Mesothelial cell of epicardium (in vitro differentiated cells): ENCODE measurements at regions not wholly inside any gene's neighbourhood (a gene's known extent, or its start where the extent isn't known, plus 50 kb on each side); places are given as distances from the start of the nearest gene placed in this dataset.

ENCODE experiments used
- DNase-seq, 2 experiments: peaks; one replicate each; pipeline ENCODE4 v3.0.0; 2021; ENCODE audit warnings: low spot score in 2 of 2; ENCODE audit not compliant: unreplicated experiment in 2 of 2
- H3K27ac Mint-ChIP-seq: 2 replicates; pipeline ENCODE4 v1.8.0; 2021; ENCODE audit warnings: mixed read lengths
- H3K27me3 Mint-ChIP-seq: 2 replicates; pipeline ENCODE4 v1.8.0; 2021; ENCODE audit warnings: low read depth, mixed read lengths
- H3K36me3 Mint-ChIP-seq: 2 replicates; pipeline ENCODE4 v1.8.0; 2021; ENCODE audit warnings: mixed read lengths
- H3K4me1 Mint-ChIP-seq: 2 replicates; pipeline ENCODE4 v1.8.0; 2021; ENCODE audit warnings: mixed read lengths
- H3K4me3 Mint-ChIP-seq: 2 replicates; pipeline ENCODE4 v1.8.0; 2021; ENCODE audit warnings: mild to moderate bottlenecking, moderate library complexity, mixed read lengths
- H3K9me3 Mint-ChIP-seq: 2 replicates; pipeline ENCODE4 v1.8.0; 2021; ENCODE audit warnings: mixed read lengths
- CTCF ChIP-seq: fragments of 200-600 bp; sonication (generic); IDR thresholded peaks from one replicate; pipeline ENCODE4 v1.5.0; 2021; ENCODE audit warnings: antibody characterized with exemption; ENCODE audit not compliant: unreplicated experiment

DNA sequence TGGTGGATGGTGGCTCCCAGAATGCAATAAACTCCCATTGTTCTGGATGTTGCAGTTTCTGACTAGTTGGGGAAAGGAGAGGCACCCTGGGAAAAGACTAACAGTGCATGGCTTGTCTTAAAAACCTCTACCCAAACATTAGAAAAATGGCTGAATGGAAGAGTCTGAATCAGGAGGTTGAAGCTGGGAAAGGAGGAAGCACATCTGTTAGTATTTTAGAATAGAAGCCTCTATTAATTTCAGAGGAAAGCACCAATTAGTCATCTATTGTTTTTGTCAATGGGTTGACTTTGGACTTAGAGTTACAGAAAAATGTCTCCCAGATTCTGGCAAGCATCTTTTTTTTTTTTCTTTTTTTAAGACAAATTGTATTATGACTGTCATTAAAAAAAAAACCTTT, 56.1 kb upstream of the ELMO1 start:
- Mint-ChIP-seq H3K9me3 (no peaks in the 10 kb centered on the region), H3K36me3 (no peaks in the 10 kb centered on the region), H3K27me3 (peaks cover 24% of the 10 kb centered on the region), H3K27ac (no peak overlapping the region), H3K4me3 (no peak overlapping the region), H3K4me1 (peaks cover 2% of the 10 kb centered on the region)
- TF ChIP-seq CTCF = no peak
- DNase-seq = no peak

- Mint-ChIP-seq H3K9me3 (no peaks in the 10 kb centered on the region), H3K4me3 (no peak overlapping the region), H3K36me3 (no peaks in the 10 kb centered on the region), H3K27ac (no peak overlapping the region), H3K4me1 (peaks cover 2% of the 10 kb centered on the region), H3K27me3 (peaks cover 25% of the 10 kb centered on the region)
- TF ChIP-seq CTCF = no peak
- no peak for DNase-seq
Measured at GRCh38 chr7:37505750-37506353, 57.2 kb upstream of the ELMO1 start.

GRCh38 chr7:37508118-37508517, 59.5 kb upstream of the ELMO1 start:
- Mint-ChIP-seq H3K27me3 (peaks cover 31% of the 10 kb centered on the region), H3K4me1 (peaks cover 2% of the 10 kb centered on the region), H3K36me3 (no peaks in the 10 kb centered on the region), H3K27ac (no peak overlapping the region), H3K4me3 (no peak overlapping the region), H3K9me3 (no peaks in the 10 kb centered on the region)
- no peak for TF ChIP-seq CTCF
- no peak for DNase-seq

GRCh38 chr7:37510043-37510634, 61.5 kb upstream of the ELMO1 start:
- H3K9me3 Mint-ChIP-seq = no peaks in the 10 kb centered on the region
- H3K4me3 Mint-ChIP-seq = no peak overlapping the region
- peaks cover 36% of the 10 kb centered on the region for H3K27me3 Mint-ChIP-seq
- no peak for DNase-seq
- H3K27ac Mint-ChIP-seq = no peak overlapping the region
- H3K36me3 Mint-ChIP-seq = no peaks in the 10 kb centered on the region
- H3K4me1 Mint-ChIP-seq = no peaks in the 10 kb centered on the region
- TF ChIP-seq CTCF = peak; percentile 40

DNA sequence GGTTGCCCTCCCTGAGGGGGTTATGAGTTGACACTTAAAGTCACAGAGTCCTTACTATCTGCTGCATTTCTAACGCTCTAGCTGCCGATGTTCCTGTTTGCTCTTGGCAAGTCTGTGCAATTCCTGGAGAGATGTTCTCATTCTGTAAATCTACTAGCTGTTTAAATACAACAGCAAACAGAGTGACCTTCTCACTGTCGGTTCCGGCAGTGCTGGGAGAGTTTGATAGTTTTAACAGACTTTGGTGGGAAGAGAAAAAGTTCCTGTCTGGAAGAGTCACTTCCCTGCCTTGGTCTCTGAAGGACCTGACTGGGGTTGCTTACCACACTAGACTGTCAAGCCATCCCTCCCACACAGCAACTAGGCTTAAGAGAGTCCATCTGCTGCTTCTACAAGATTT, 63.3 kb upstream of the ELMO1 start:
- Mint-ChIP-seq H3K27ac (no peak overlapping the region), H3K4me1 (no peaks in the 10 kb centered on the region), H3K36me3 (no peaks in the 10 kb centered on the region), H3K27me3 (peaks cover 33% of the 10 kb centered on the region), H3K9me3 (no peaks in the 10 kb centered on the region), H3K4me3 (no peak overlapping the region)
- DNase-seq = no peak
- no peak for TF ChIP-seq CTCF
